Prostate gland (tissue), 2 donors: ENCODE measurements at regions not wholly inside any gene's neighbourhood (a gene's known extent, or its start where the extent isn't known, plus 50 kb on each side); places are given as distances from the start of the nearest gene placed in this dataset.

Experiments used
- CTCF ChIP-seq, 4 experiments: fragments of 200-600 bp in 2 of 4; fragments of 450-650 bp in 2 of 4; sonication (generic) in 2 of 4; IDR thresholded peaks; 1 replicate in 3 of 4; 2 replicates in 1 of 4; pipeline ENCODE4 v1.5.1; 2016 to 2019; ENCODE audit warnings: antibody characterized with exemption in 4 of 4, mild to moderate bottlenecking in 2 of 4, moderate library complexity in 2 of 4
- POLR2A ChIP-seq: fragments of 450-650 bp; IDR thresholded peaks from one replicate; pipeline ENCODE4 v1.6.1; 2016; ENCODE audit warnings: antibody characterized with exemption, mild to moderate bottlenecking

GRCh38 chr18:71327850-71328249 lies 1039.0 kb downstream of the SOCS6 start:
- TF ChIP-seq CTCF (IDR thresholded peaks at IDR 0.05) (no peak), POLR2A (no peak)
